Activated T-cell treated with anti-CD3 and anti-CD28 coated beads, Interleukin-2, amount 50 U/mL, for 4 hours (primary cell): ENCODE measurements at regions not wholly inside any gene's neighbourhood (a gene's known extent, or its start where the extent isn't known, plus 50 kb on each side); places are given as distances from the start of the nearest gene placed in this dataset.
"Not testable (repeated sequence)": the region's sequence is repeated elsewhere in the genome, so short reads cannot be mapped to it uniquely, and the experiment has no call there.

ENCODE experiments used
- ATAC-seq, 2 donors: fragments of 200-7000 bp; cut with Tn5 transposase; one replicate each; pipeline ENCODE4 v1.10.0; 2021
- DNase-seq: peaks from one replicate; pipeline ENCODE4 v3.0.0-alpha.2; 2020
- H3K27me3 Mint-ChIP-seq: one replicate; pipeline ENCODE4 v1.8.0; 2021; ENCODE audit warnings: low read depth, mixed read lengths
- H3K36me3 Mint-ChIP-seq: one replicate; pipeline ENCODE4 v1.8.0; 2022; ENCODE audit warnings: mixed read lengths; ENCODE audit not compliant: insufficient read depth
- H3K4me1 Mint-ChIP-seq: one replicate; pipeline ENCODE4 v1.8.0; 2021; ENCODE audit warnings: low read depth, mixed read lengths
- H3K4me3 Mint-ChIP-seq: one replicate; pipeline ENCODE4 v1.8.0; 2021; ENCODE audit warnings: mild to moderate bottlenecking, moderate library complexity, mixed read lengths
- H3K9me3 Mint-ChIP-seq: one replicate; pipeline ENCODE4 v1.8.0; 2021; ENCODE audit warnings: mixed read lengths

- H3K36me3 Mint-ChIP-seq, H3K9me3 Mint-ChIP-seq, H3K27me3 Mint-ChIP-seq, H3K4me3 Mint-ChIP-seq, ATAC-seq, H3K4me1 Mint-ChIP-seq: not testable (repeated sequence)
- DNase-seq, result peak; percentile 54
Observed at GRCh38 chr5:70585996-70586395, 170.8 kb downstream of the GTF2H2C_2 start.
